A549 (cell line): ENCODE measurements at regions not wholly inside any gene's neighbourhood (a gene's known extent, or its start where the extent isn't known, plus 50 kb on each side); places are given as distances from the start of the nearest gene placed in this dataset.

ENCODE experiments used
- BHLHE40 ChIP-seq: IDR thresholded peaks from 2 replicates; pipeline ENCODE4 v1.6.1; 2012; ENCODE audit warnings: low read depth, low read length, inconsistent platforms
- JUN ChIP-seq, 2 experiments: fragments of >200 bp; sonication (Bioruptor Twin); formaldehyde crosslinking; IDR thresholded peaks; 2 replicates in 1 of 2; 3 replicates in 1 of 2; pipeline ENCODE4 v1.6.1; 2016 to 2017
- KDM5A ChIP-seq: fragments of 200-600 bp; sonication (generic); IDR thresholded peaks from 2 replicates; pipeline ENCODE4 v1.6.1; 2016; ENCODE audit warnings: antibody characterized with exemption, mild to moderate bottlenecking
- MAFK ChIP-seq: fragments of 450-650 bp; IDR thresholded peaks from 2 replicates; pipeline ENCODE4 v1.6.1; 2014; ENCODE audit not compliant: partially characterized antibody
- ZNF302 ChIP-seq: fragments of 250-450 bp; sonication (Bioruptor Pico); IDR thresholded peaks from 2 replicates; pipeline ENCODE4 v1.9.0; 2021; ENCODE audit warnings: inconsistent platforms, mild to moderate bottlenecking, moderate library complexity
- TF ChIP-seq, protein P1 (sequence below): fragments of >200 bp; sonication (Bioruptor Twin); formaldehyde crosslinking; IDR thresholded peaks from 3 replicates; pipeline ENCODE4 v1.5.1; 2016
- TF ChIP-seq, protein P2 (sequence below): fragments of 200-600 bp; sonication (generic); IDR thresholded peaks from 2 replicates; pipeline ENCODE4 v1.6.1; 2016; ENCODE audit warnings: antibody characterized with exemption, mild to moderate bottlenecking, moderate library complexity

DNA sequence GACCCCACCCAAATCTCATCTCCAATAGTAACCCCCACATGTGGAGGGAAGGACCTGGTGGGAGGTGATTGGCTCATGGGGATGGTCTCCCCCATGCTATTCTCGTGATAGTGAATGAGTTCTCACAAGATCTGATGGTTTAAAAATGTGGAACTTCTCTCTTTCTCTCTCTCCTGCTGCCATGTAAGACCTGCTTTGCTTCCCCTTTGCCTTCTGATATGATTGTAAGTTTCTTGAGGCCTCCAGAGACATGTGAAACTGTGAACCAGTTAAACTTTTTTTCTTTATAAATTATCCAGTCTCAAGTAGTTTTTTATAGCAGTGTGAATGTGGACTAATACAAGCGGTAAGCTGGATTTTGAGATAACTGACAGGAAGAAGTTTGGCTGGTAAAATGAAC, 60.3 kb upstream of the MBNL1 start:
- TF ChIP-seq, protein P1, sequence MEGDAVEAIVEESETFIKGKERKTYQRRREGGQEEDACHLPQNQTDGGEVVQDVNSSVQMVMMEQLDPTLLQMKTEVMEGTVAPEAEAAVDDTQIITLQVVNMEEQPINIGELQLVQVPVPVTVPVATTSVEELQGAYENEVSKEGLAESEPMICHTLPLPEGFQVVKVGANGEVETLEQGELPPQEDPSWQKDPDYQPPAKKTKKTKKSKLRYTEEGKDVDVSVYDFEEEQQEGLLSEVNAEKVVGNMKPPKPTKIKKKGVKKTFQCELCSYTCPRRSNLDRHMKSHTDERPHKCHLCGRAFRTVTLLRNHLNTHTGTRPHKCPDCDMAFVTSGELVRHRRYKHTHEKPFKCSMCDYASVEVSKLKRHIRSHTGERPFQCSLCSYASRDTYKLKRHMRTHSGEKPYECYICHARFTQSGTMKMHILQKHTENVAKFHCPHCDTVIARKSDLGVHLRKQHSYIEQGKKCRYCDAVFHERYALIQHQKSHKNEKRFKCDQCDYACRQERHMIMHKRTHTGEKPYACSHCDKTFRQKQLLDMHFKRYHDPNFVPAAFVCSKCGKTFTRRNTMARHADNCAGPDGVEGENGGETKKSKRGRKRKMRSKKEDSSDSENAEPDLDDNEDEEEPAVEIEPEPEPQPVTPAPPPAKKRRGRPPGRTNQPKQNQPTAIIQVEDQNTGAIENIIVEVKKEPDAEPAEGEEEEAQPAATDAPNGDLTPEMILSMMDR: no peak
- no peak for TF ChIP-seq KDM5A
- TF ChIP-seq JUN (IDR thresholded peaks at IDR 0.05): no peak
- TF ChIP-seq MAFK: no peak
- TF ChIP-seq, protein P2, sequence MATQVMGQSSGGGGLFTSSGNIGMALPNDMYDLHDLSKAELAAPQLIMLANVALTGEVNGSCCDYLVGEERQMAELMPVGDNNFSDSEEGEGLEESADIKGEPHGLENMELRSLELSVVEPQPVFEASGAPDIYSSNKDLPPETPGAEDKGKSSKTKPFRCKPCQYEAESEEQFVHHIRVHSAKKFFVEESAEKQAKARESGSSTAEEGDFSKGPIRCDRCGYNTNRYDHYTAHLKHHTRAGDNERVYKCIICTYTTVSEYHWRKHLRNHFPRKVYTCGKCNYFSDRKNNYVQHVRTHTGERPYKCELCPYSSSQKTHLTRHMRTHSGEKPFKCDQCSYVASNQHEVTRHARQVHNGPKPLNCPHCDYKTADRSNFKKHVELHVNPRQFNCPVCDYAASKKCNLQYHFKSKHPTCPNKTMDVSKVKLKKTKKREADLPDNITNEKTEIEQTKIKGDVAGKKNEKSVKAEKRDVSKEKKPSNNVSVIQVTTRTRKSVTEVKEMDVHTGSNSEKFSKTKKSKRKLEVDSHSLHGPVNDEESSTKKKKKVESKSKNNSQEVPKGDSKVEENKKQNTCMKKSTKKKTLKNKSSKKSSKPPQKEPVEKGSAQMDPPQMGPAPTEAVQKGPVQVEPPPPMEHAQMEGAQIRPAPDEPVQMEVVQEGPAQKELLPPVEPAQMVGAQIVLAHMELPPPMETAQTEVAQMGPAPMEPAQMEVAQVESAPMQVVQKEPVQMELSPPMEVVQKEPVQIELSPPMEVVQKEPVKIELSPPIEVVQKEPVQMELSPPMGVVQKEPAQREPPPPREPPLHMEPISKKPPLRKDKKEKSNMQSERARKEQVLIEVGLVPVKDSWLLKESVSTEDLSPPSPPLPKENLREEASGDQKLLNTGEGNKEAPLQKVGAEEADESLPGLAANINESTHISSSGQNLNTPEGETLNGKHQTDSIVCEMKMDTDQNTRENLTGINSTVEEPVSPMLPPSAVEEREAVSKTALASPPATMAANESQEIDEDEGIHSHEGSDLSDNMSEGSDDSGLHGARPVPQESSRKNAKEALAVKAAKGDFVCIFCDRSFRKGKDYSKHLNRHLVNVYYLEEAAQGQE: no peak
- TF ChIP-seq BHLHE40: no peak
- TF ChIP-seq ZNF302: no peak
